A673 (cell line): ENCODE measurements at regions not wholly inside any gene's neighbourhood (a gene's known extent, or its start where the extent isn't known, plus 50 kb on each side); places are given as distances from the start of the nearest gene placed in this dataset.

ENCODE experiments used
- CTCF ChIP-seq: fragments of 300-800, 200-600 bp; sonication (generic); conservative IDR thresholded peaks from 2 replicates; pipeline ENCODE4 v1.5.1; 2017; ENCODE audit warnings: low read depth, mild to moderate bottlenecking, antibody characterized with exemption, low read length, moderate library complexity, mixed read lengths
- EZH2 ChIP-seq: fragments of 200-600 bp; sonication (generic); IDR thresholded peaks from 2 replicates; pipeline ENCODE4 v1.6.1; 2017; ENCODE audit warnings: borderline replicate concordance, low read depth, mild to moderate bottlenecking, mixed read lengths, antibody characterized with exemption, low read length; ENCODE audit not compliant: poor library complexity, severe bottlenecking

- TF ChIP-seq CTCF, result no peak
- no peak for TF ChIP-seq EZH2
Measured at GRCh38 chr10:128443925-128444518, 317.8 kb upstream of the MKI67 start.
